A549 (cell line): ENCODE measurements at regions not wholly inside any gene's neighbourhood (a gene's known extent, or its start where the extent isn't known, plus 50 kb on each side); places are given as distances from the start of the nearest gene placed in this dataset.

Source experiments
- ATAC-seq, 2 experiments: fragments of 200-7000 bp in 1 of 2; fragments of >200 bp in 1 of 2; cut with Nextera tagmentation in 1 of 2; cut with Tn5 transposase in 1 of 2; 3 replicates each; pipeline versions ENCODE4 v1.8.0 to v1.9.1; 2018 to 2020; ENCODE audit warnings: mild to moderate bottlenecking in 1 of 2, moderate library complexity in 1 of 2
- CTCF ChIA-PET: fragments of 300-600 bp; sonication (Branson Sonifier 250); formaldehyde crosslinking; extraction: SDS; loops from one replicate; lab custom pipeline; 2021; ENCODE audit warnings: antibody characterized with exemption, inconsistent platforms; lab: Yijun Ruan, JAX
- POLR2A ChIA-PET: fragments of 350-600 bp; formaldehyde crosslinking; extraction: SDS; loops from one replicate; lab custom pipeline; 2021; ENCODE audit warnings: antibody characterized with exemption, inconsistent platforms; lab: Yijun Ruan, JAX
- DNase-seq, 2 experiments: peaks; one replicate each; pipeline versions ENCODE4 v3.0.0 to v3.0.0-alpha.2; 2011 to 2016; ENCODE audit warnings: low read depth in 1 of 2, low spot score in 1 of 2
- FAIRE-seq: peaks from 2 replicates; lab custom pipeline; 2011; peaks lifted over from hg19 to GRCh38; lab: Jason Lieb, UNC
- H3K27ac ChIP-seq, 2 experiments: fragments of >200 bp; sonication (Bioruptor Twin); formaldehyde crosslinking; 3 replicates each; pipeline ENCODE4 v1.5.1; 2016 to 2017
- H3K4me1 ChIP-seq: fragments of >200 bp; sonication (Bioruptor Twin); formaldehyde crosslinking; 3 replicates; pipeline ENCODE4 v1.6.1; 2016
- H3K4me2 ChIP-seq: fragments of >200 bp; sonication (Bioruptor Twin); formaldehyde crosslinking; 3 replicates; pipeline ENCODE4 v1.6.1; 2016
- H3K4me3 ChIP-seq: fragments of >200 bp; sonication (Bioruptor Twin); formaldehyde crosslinking; 3 replicates; pipeline ENCODE4 v1.5.1; 2016
- H3K9me3 ChIP-seq: fragments of >200 bp; sonication (Bioruptor Twin); formaldehyde crosslinking; 3 replicates; pipeline ENCODE4 v1.6.1; 2016
- CBX2 ChIP-seq: fragments of 200-600 bp; sonication (generic); IDR thresholded peaks from 2 replicates; pipeline ENCODE4 v1.6.1; 2016; ENCODE audit warnings: low read depth, mild to moderate bottlenecking, borderline replicate concordance
- CBX8 ChIP-seq: fragments of 200-600 bp; sonication (generic); IDR thresholded peaks from 2 replicates; pipeline ENCODE4 v1.6.1; 2016
- CEBPB ChIP-seq, 2 experiments: fragments of >200 bp in 1 of 2; sonication (Bioruptor Twin) in 1 of 2; formaldehyde crosslinking in 1 of 2; IDR thresholded peaks; 2 replicates each; pipeline ENCODE4 v1.6.1; 2012 to 2016
- CHD4 ChIP-seq: fragments of 200-600 bp; sonication (generic); IDR thresholded peaks from 2 replicates; pipeline ENCODE4 v1.6.1; 2016; ENCODE audit warnings: antibody characterized with exemption, mild to moderate bottlenecking, borderline replicate concordance
- EHF ChIP-seq: fragments of 250-450 bp; sonication (Bioruptor Pico); IDR thresholded peaks from 2 replicates; pipeline ENCODE4 v1.5.0; 2020; ENCODE audit warnings: mild to moderate bottlenecking
- EHMT2 ChIP-seq: fragments of 200-600 bp; sonication (generic); IDR thresholded peaks from 2 replicates; pipeline ENCODE4 v1.6.1; 2016; ENCODE audit warnings: antibody characterized with exemption, low read depth, mild to moderate bottlenecking, moderate library complexity
- EP300 ChIP-seq, 2 experiments: fragments of >200 bp; sonication (Bioruptor Twin); formaldehyde crosslinking; IDR thresholded peaks; 2 replicates in 1 of 2; 3 replicates in 1 of 2; pipeline ENCODE4 v1.6.1; 2016 to 2017
- HEYL ChIP-seq: fragments of 250-450 bp; sonication (Bioruptor Pico); IDR thresholded peaks from 2 replicates; pipeline ENCODE4 v1.8.0; 2021; ENCODE audit warnings: mild to moderate bottlenecking, moderate library complexity
- HOXB13 ChIP-seq: fragments of 250-450 bp; sonication (Bioruptor Pico); IDR thresholded peaks from 2 replicates; pipeline ENCODE4 v1.5.0; 2020; ENCODE audit warnings: low read depth, mild to moderate bottlenecking, moderate library complexity
- JUNB ChIP-seq: fragments of >200 bp; sonication (Bioruptor Twin); formaldehyde crosslinking; IDR thresholded peaks from 2 replicates; pipeline ENCODE4 v1.6.1; 2016
- KDM5A ChIP-seq: fragments of 200-600 bp; sonication (generic); IDR thresholded peaks from 2 replicates; pipeline ENCODE4 v1.6.1; 2016; ENCODE audit warnings: antibody characterized with exemption, mild to moderate bottlenecking
- NPAS2 ChIP-seq: fragments of 250-450 bp; sonication (Bioruptor Pico); IDR thresholded peaks from 2 replicates; pipeline ENCODE4 v1.8.0; 2022; ENCODE audit warnings: mild to moderate bottlenecking, moderate library complexity, borderline replicate concordance
- NR3C1 ChIP-seq: fragments of >200 bp; sonication (Bioruptor Twin); formaldehyde crosslinking; IDR thresholded peaks from 3 replicates; pipeline ENCODE4 v1.6.1; 2017
- POLR2A ChIP-seq: IDR thresholded peaks from 2 replicates; pipeline ENCODE4 v1.6.1; 2012; ENCODE audit warnings: mild to moderate bottlenecking, low read length
- RARB ChIP-seq: fragments of 250-450 bp; sonication (Bioruptor Pico); IDR thresholded peaks from 2 replicates; pipeline ENCODE4 v1.8.0; 2021; ENCODE audit warnings: mild to moderate bottlenecking, moderate library complexity
- RFX5 ChIP-seq: fragments of 450-650 bp; IDR thresholded peaks from 2 replicates; pipeline ENCODE4 v1.7.1; 2014; ENCODE audit warnings: antibody characterized with exemption, mild to moderate bottlenecking, moderate library complexity
- RNF2 ChIP-seq: fragments of 200-600 bp; sonication (generic); IDR thresholded peaks from 2 replicates; pipeline ENCODE4 v1.6.1; 2016; ENCODE audit warnings: low read depth, mild to moderate bottlenecking, antibody characterized with exemption, moderate library complexity, borderline replicate concordance
- SREBF2 ChIP-seq: fragments of 450-650 bp; IDR thresholded peaks from 2 replicates; pipeline ENCODE4 v1.6.1; 2014; ENCODE audit warnings: mild to moderate bottlenecking, moderate library complexity
- TP53 ChIP-seq: fragments of 250-450 bp; sonication (Bioruptor Pico); IDR thresholded peaks from 2 replicates; pipeline ENCODE4 v1.5.0; 2021; ENCODE audit warnings: mild to moderate bottlenecking, moderate library complexity
- ZFP36 ChIP-seq: fragments of 450-650 bp; IDR thresholded peaks from 2 replicates; pipeline ENCODE4 v1.6.1; 2014; ENCODE audit warnings: borderline replicate concordance; ENCODE audit not compliant: partially characterized antibody
- WGBS: methylation state at CpG from one replicate; pipeline ENCODE4 v1.1.6; 2017; ENCODE audit errors: missing lambda C conversion rate; 5-methylcytosine and 5-hydroxymethylcytosine counted together
- TF ChIP-seq, protein P1 (sequence below): IDR thresholded peaks from 2 replicates; pipeline ENCODE4 v1.6.1; 2012
- TF ChIP-seq, protein P2 (sequence below): fragments of >200 bp; sonication (Bioruptor Twin); formaldehyde crosslinking; IDR thresholded peaks from 2 replicates; pipeline ENCODE4 v1.6.1; 2016
- TF ChIP-seq, protein P3 (sequence below): fragments of 200-600 bp; sonication (generic); IDR thresholded peaks from 2 replicates; pipeline ENCODE4 v1.6.1; 2016; ENCODE audit warnings: antibody characterized with exemption, mild to moderate bottlenecking, moderate library complexity
- TF ChIP-seq, protein P4 (sequence below): fragments of 250-450 bp; sonication (Bioruptor Pico); IDR thresholded peaks from 2 replicates; pipeline ENCODE4 v1.5.0; 2021; ENCODE audit warnings: mild to moderate bottlenecking, moderate library complexity, borderline replicate concordance

DNA sequence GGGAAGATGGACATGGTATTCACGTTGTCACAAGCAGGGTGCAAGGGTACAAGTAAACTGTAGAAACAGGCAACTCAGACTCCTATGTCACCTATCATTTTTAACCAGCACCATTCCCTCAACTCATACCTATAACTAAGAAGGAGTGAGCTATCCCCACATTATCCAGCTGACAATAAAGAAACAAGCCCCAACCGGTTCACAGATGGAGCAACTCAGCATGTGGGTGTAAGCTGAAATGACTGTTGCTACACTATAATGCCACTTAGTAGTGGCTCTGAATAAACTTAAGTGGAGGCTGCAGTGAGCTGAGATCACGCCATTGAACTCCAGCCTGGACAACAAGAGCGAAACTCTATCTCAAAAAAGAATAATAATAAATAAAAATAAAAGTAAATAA lies 829.5 kb upstream of the MDGA2 start:
- DNase-seq (no peak), FAIRE-seq (no peak), ATAC-seq (no peak)
- no peak overlapping the region for H3K4me3 ChIP-seq
- POLR2A ChIA-PET = no interaction called here
- H3K9me3 ChIP-seq = no peaks in the 10 kb centered on the region
- WGBS = under 1% methylated on average over 4 of the region's 4 CpGs
- H3K27ac ChIP-seq = no peak overlapping the region
- no peaks in the 10 kb centered on the region for H3K4me1 ChIP-seq
- no peak overlapping the region for H3K4me2 ChIP-seq
- no peak for TF ChIP-seq POLR2A
- TF ChIP-seq RNF2 = no peak
- TF ChIP-seq ZFP36 = no peak
- TF ChIP-seq CEBPB (IDR thresholded peaks at IDR 0.05) = no peak
- TF ChIP-seq, protein P1, sequence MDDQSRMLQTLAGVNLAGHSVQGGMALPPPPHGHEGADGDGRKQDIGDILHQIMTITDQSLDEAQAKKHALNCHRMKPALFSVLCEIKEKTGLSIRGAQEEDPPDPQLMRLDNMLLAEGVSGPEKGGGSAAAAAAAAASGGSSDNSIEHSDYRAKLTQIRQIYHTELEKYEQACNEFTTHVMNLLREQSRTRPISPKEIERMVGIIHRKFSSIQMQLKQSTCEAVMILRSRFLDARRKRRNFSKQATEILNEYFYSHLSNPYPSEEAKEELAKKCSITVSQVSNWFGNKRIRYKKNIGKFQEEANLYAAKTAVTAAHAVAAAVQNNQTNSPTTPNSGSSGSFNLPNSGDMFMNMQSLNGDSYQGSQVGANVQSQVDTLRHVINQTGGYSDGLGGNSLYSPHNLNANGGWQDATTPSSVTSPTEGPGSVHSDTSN = no peak
- no peak for TF ChIP-seq TP53 (CRISPR knock-in tag)
- CTCF ChIA-PET = no interaction called here

DNA sequence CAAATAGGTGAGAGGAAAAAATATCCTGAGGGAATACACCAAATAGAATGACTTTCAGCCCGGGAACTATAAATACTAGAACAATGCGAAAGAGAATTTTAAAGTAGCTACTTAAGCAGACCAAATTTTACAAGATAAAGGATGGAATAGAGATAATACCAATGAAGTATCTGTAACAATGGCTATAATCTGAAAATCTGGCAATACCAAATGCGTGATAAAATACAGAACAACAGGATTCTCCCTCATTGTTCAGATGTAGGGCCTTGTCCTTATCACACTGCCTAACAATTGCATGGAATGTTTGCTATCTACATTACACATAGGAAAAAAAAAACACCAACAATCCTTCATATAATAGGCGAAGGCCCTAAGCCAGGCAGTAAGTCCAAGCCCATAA lies 815.4 kb upstream of the MDGA2 start:
- H3K9me3 ChIP-seq = no peaks in the 10 kb centered on the region
- CTCF ChIA-PET = interaction anchor here (0.6 kb wide), 2 partner anchors 331 to 900 kb away, joined by 4 to 5 read pairs; no protein-coding TSS in a partner anchor
- 23% methylated on average over 4 of the region's 4 CpGs for WGBS
- no peaks in the 10 kb centered on the region for H3K4me1 ChIP-seq
- no peak for FAIRE-seq
- TF ChIP-seq EHF (CRISPR knock-in tag) (no peak), SREBF2 (no peak), EHMT2 (no peak), CHD4 (no peak), HEYL (CRISPR knock-in tag) (no peak), CBX8 (no peak), JUNB (no peak), NR3C1 (no peak), RFX5 (no peak), CEBPB (IDR thresholded peaks at IDR 0.05) (no peak), HOXB13 (CRISPR knock-in tag) (no peak), KDM5A (no peak), ZFP36 (no peak), EP300 (IDR thresholded peaks at IDR 0.05) (no peak), TP53 (CRISPR knock-in tag) (no peak), NPAS2 (CRISPR knock-in tag) (no peak)
- TF ChIP-seq, protein P2, sequence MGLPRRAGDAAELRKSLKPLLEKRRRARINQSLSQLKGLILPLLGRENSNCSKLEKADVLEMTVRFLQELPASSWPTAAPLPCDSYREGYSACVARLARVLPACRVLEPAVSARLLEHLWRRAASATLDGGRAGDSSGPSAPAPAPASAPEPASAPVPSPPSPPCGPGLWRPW = no peak
- TF ChIP-seq, protein P1 = no peak
- TF ChIP-seq, all 56 proteins: peak for 0
- DNase-seq (no peak), ATAC-seq (no peak)
- no peak overlapping the region for H3K4me3 ChIP-seq
- POLR2A ChIA-PET = no interaction called here
- H3K27ac ChIP-seq = no peak overlapping the region
- H3K4me2 ChIP-seq = no peak overlapping the region

DNA sequence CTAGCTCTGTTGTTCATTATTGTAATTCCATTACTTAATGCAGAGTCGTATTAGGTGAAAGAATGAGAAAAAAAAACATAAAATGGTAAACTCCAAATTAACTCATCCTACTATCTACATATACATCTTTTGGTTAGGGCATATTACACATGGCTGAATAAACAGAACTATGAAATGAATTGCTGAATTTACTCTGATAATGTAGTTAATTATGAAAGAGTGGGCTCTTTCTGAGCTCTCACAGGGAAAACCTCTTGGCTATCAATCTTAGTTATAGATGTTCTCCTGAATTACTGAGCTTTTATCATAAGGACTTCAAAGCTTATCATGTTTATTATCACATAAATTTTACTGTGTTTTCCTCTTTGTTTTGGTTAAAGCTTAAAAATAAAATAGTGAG lies 798.5 kb upstream of the MDGA2 start:
- WGBS = 22% methylated on average over 1 of the region's 1 CpG

More for the DNA sequence above, 798.5 kb upstream of the MDGA2 start:
- FAIRE-seq (no peak), ATAC-seq (no peak), DNase-seq (no peak)
- TF ChIP-seq, protein P3, sequence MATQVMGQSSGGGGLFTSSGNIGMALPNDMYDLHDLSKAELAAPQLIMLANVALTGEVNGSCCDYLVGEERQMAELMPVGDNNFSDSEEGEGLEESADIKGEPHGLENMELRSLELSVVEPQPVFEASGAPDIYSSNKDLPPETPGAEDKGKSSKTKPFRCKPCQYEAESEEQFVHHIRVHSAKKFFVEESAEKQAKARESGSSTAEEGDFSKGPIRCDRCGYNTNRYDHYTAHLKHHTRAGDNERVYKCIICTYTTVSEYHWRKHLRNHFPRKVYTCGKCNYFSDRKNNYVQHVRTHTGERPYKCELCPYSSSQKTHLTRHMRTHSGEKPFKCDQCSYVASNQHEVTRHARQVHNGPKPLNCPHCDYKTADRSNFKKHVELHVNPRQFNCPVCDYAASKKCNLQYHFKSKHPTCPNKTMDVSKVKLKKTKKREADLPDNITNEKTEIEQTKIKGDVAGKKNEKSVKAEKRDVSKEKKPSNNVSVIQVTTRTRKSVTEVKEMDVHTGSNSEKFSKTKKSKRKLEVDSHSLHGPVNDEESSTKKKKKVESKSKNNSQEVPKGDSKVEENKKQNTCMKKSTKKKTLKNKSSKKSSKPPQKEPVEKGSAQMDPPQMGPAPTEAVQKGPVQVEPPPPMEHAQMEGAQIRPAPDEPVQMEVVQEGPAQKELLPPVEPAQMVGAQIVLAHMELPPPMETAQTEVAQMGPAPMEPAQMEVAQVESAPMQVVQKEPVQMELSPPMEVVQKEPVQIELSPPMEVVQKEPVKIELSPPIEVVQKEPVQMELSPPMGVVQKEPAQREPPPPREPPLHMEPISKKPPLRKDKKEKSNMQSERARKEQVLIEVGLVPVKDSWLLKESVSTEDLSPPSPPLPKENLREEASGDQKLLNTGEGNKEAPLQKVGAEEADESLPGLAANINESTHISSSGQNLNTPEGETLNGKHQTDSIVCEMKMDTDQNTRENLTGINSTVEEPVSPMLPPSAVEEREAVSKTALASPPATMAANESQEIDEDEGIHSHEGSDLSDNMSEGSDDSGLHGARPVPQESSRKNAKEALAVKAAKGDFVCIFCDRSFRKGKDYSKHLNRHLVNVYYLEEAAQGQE = no peak
- TF ChIP-seq NR3C1 = no peak
- no peak for TF ChIP-seq CBX2
- TF ChIP-seq, protein P4, sequence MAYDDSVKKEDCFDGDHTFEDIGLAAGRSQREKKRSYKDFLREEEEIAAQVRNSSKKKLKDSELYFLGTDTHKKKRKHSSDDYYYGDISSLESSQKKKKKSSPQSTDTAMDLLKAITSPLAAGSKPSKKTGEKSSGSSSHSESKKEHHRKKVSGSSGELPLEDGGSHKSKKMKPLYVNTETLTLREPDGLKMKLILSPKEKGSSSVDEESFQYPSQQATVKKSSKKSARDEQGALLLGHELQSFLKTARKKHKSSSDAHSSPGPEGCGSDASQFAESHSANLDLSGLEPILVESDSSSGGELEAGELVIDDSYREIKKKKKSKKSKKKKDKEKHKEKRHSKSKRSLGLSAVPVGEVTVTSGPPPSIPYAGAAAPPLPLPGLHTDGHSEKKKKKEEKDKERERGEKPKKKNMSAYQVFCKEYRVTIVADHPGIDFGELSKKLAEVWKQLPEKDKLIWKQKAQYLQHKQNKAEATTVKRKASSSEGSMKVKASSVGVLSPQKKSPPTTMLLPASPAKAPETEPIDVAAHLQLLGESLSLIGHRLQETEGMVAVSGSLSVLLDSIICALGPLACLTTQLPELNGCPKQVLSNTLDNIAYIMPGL (CRISPR knock-in tag) = no peak
- no peak for TF ChIP-seq RARB (CRISPR knock-in tag)
- Histone ChIP-seq H3K4me2 (no peak overlapping the region), H3K27ac (no peak overlapping the region), H3K4me1 (no peaks in the 10 kb centered on the region), H3K4me3 (no peak overlapping the region), H3K9me3 (no peaks in the 10 kb centered on the region)
- ChIA-PET CTCF (no interaction called here), POLR2A (no interaction called here)
